SIG-M5 treated with dmso at 0.1 percent for 504 hours (cell line): ENCODE measurements at regions not wholly inside any gene's neighbourhood (a gene's known extent, or its start where the extent isn't known, plus 50 kb on each side); places are given as distances from the start of the nearest gene placed in this dataset.

Experiments
- DNase-seq: peaks from one replicate; lab custom pipeline; 2025; ENCODE audit not compliant: unreplicated experiment; lab: John Stamatoyannopoulos, UW

- DNase-seq: no peak
Observed at GRCh38 chr19:31633014-31633413, 283.8 kb upstream of the TSHZ3 start.

GRCh38 chr19:31639306-31639705 lies 290.1 kb upstream of the TSHZ3 start:
- DNase-seq: no peak

GRCh38 chr19:31641591-31641990 lies 292.4 kb upstream of the TSHZ3 start:
- no peak for DNase-seq

- DNase-seq: no peak
Observed at GRCh38 chr19:31648347-31648746, 299.1 kb upstream of the TSHZ3 start.

GRCh38 chr19:31656507-31656906 lies 307.3 kb upstream of the TSHZ3 start:
- DNase-seq: no peak

- no peak for DNase-seq
Observed at GRCh38 chr19:31658993-31659896, 310.0 kb upstream of the TSHZ3 start.

GRCh38 chr19:31659897-31660210 lies 310.6 kb upstream of the TSHZ3 start:
- no peak for DNase-seq

GRCh38 chr19:31664096-31664495 lies 314.9 kb upstream of the TSHZ3 start:
- DNase-seq: no peak

GRCh38 chr19:31664997-31665396 lies 315.8 kb upstream of the TSHZ3 start:
- no peak for DNase-seq

GRCh38 chr19:31666126-31666525 lies 316.9 kb upstream of the TSHZ3 start:
- DNase-seq: no peak

GRCh38 chr19:31667106-31667505 lies 317.9 kb upstream of the TSHZ3 start:
- DNase-seq: no peak

GRCh38 chr19:31668921-31669320 lies 319.7 kb upstream of the TSHZ3 start:
- DNase-seq: no peak

GRCh38 chr19:31670931-31671330 lies 321.7 kb upstream of the TSHZ3 start:
- no peak for DNase-seq

GRCh38 chr19:31671411-31672035 lies 322.3 kb upstream of the TSHZ3 start:
- no peak for DNase-seq

GRCh38 chr19:31674503-31675192 lies 325.4 kb upstream of the TSHZ3 start:
- DNase-seq: no peak

GRCh38 chr19:31675193-31675913 lies 326.1 kb upstream of the TSHZ3 start:
- no peak for DNase-seq

- DNase-seq: no peak
Observed at GRCh38 chr19:31676271-31677004, 327.2 kb upstream of the TSHZ3 start.

GRCh38 chr19:31678421-31678820 lies 329.2 kb upstream of the TSHZ3 start:
- DNase-seq: no peak

GRCh38 chr19:31681121-31681520 lies 331.9 kb upstream of the TSHZ3 start:
- no peak for DNase-seq

GRCh38 chr19:31693131-31693932 lies 344.1 kb upstream of the TSHZ3 start:
- DNase-seq: no peak
